ENCODE measurements at regions not wholly inside any gene's neighbourhood (a gene's known extent, or its start where the extent isn't known, plus 50 kb on each side); places are given as distances from the start of the nearest gene placed in this dataset.
"Not testable (repeated sequence)": the region's sequence is repeated elsewhere in the genome, so short reads cannot be mapped to it uniquely, and the experiment has no call there.

GRCh38 chr3:10651506-10651905 lies 146.1 kb upstream of the ATP2B2 start:
- H3K4me3 ChIP-seq: no peak overlapping the region
- no peak for ATAC-seq
- no peak overlapping the region for H3K27ac ChIP-seq
- TF ChIP-seq EP300 (IDR thresholded peaks at IDR 0.05): no peak
- no peak for TF ChIP-seq CTCF (IDR thresholded peaks at IDR 0.05)
- no peaks in the 10 kb centered on the region for H3K4me1 ChIP-seq
- H3K36me3 ChIP-seq: no peaks in the 10 kb centered on the region
- peaks cover 0 to 8% (median 0%) of the 10 kb centered on the region in 3 donors for H3K9me3 ChIP-seq
- peaks cover 21% of the 10 kb centered on the region for H3K27me3 ChIP-seq

GRCh38 chr3:10653241-10653640 lies 147.9 kb upstream of the ATP2B2 start:
- H3K27ac ChIP-seq: no peak overlapping the region
- H3K9me3 ChIP-seq: peaks cover 0 to 8% (median 0%) of the 10 kb centered on the region in 3 donors
- no peak for TF ChIP-seq EP300 (IDR thresholded peaks at IDR 0.05)
- no peak for TF ChIP-seq POLR2AphosphoS5 (IDR thresholded peaks at IDR 0.05)
- no peak for TF ChIP-seq CTCF (IDR thresholded peaks at IDR 0.05)
- no peak for TF ChIP-seq POLR2A (IDR thresholded peaks at IDR 0.05)
- no peak for ATAC-seq
- no peaks in the 10 kb centered on the region for H3K4me1 ChIP-seq
- peaks cover 21% of the 10 kb centered on the region for H3K27me3 ChIP-seq
- H3K36me3 ChIP-seq: no peaks in the 10 kb centered on the region
- no peak overlapping the region for H3K4me3 ChIP-seq
- 60% methylated on average over 1 to 3 of the region's 4 CpGs for WGBS, 2 donors (ENCODE audit: low coverage in 1 of 2)

- H3K4me1 ChIP-seq: no peaks in the 10 kb centered on the region
- 72 to 100% methylated on average over 2 to 7 of the region's 8 CpGs for WGBS, 2 donors (ENCODE audit: low coverage in 1 of 2)
Measured at GRCh38 chr3:10653866-10654611, 148.7 kb upstream of the ATP2B2 start.

GRCh38 chr3:10655105-10655504 lies 149.7 kb upstream of the ATP2B2 start:
- Histone ChIP-seq H3K9me3 (peaks cover 0 to 8% (median 0%) of the 10 kb centered on the region in 3 donors), H3K27me3 (peaks cover 21% of the 10 kb centered on the region), H3K36me3 (no peaks in the 10 kb centered on the region), H3K27ac (no peak overlapping the region), H3K4me3 (no peak overlapping the region), H3K4me1 (no peaks in the 10 kb centered on the region)
- WGBS, 2 donors (ENCODE audit: low coverage in 1 of 2): 54 to 57% methylated on average over 2 to 3 of the region's 3 CpGs
- ATAC-seq: no peak
- TF ChIP-seq EP300 (IDR thresholded peaks at IDR 0.05) (no peak), POLR2A (IDR thresholded peaks at IDR 0.05) (no peak), POLR2AphosphoS5 (IDR thresholded peaks at IDR 0.05) (no peak), CTCF (IDR thresholded peaks at IDR 0.05) (no peak)

More at GRCh38 chr3:10653866-10654611, 148.7 kb upstream of the ATP2B2 start:
- Histone ChIP-seq H3K9me3 (peaks cover 0 to 8% (median 0%) of the 10 kb centered on the region in 3 donors), H3K4me3 (no peak overlapping the region), H3K36me3 (no peaks in the 10 kb centered on the region), H3K27ac (no peak overlapping the region), H3K27me3 (peaks cover 21% of the 10 kb centered on the region)
- ATAC-seq: no peak
- TF ChIP-seq POLR2AphosphoS5 (IDR thresholded peaks at IDR 0.05) (no peak), CTCF (IDR thresholded peaks at IDR 0.05) (no peak), POLR2A (IDR thresholded peaks at IDR 0.05) (no peak), EP300 (IDR thresholded peaks at IDR 0.05) (no peak)

GRCh38 chr3:10657339-10657738 lies 152.0 kb upstream of the ATP2B2 start:
- not testable (repeated sequence) for H3K9me3 ChIP-seq, H3K4me3 ChIP-seq, H3K4me1 ChIP-seq, ATAC-seq, H3K27ac ChIP-seq, H3K36me3 ChIP-seq
- WGBS, 2 donors (ENCODE audit: low coverage in 1 of 2): 20 to 60% methylated on average over 1 of the region's 5 CpGs
- H3K27me3 ChIP-seq: peaks cover 21% of the 10 kb centered on the region

All from gastroesophageal sphincter (tissue), 4 donors.